Heart right ventricle (tissue), 16 donors: ENCODE measurements at regions not wholly inside any gene's neighbourhood (a gene's known extent, or its start where the extent isn't known, plus 50 kb on each side); places are given as distances from the start of the nearest gene placed in this dataset.

Experiments used
- ATAC-seq, 8 donors: fragments of 200-7000 bp; cut with Tn5 transposase; one replicate each; pipeline ENCODE4 v1.9.1; 2020; ENCODE audit warnings: mild to moderate bottlenecking in 8 of 8, moderate library complexity in 8 of 8, moderate number of reproducible peaks in 1 of 8
- DNase-seq, 2 donors: peaks; one replicate each; pipeline ENCODE4 v3.0.0-alpha.2; 2020
- H3K27ac ChIP-seq, 10 donors: fragments of 200-600 bp; sonication (generic) in 2 of 10; one replicate each; pipeline versions ENCODE4 v1.5.0 to v1.8.0; 2020 to 2022; ENCODE audit warnings: mild to moderate bottlenecking in 3 of 10
- H3K27me3 ChIP-seq, 7 donors: fragments of 200-600 bp; one replicate each; pipeline ENCODE4 v1.8.0; 2021 to 2022; ENCODE audit warnings: mild to moderate bottlenecking in 2 of 7
- H3K36me3 ChIP-seq, 9 donors: fragments of 200-600 bp; sonication (generic) in 1 of 9; one replicate each; pipeline versions ENCODE4 v1.5.0 to v1.8.0; 2020 to 2022; ENCODE audit warnings: mild to moderate bottlenecking in 2 of 9
- H3K4me1 ChIP-seq, 9 donors: fragments of 200-600 bp; sonication (generic) in 1 of 9; one replicate each; pipeline versions ENCODE4 v1.5.0 to v1.8.0; 2020 to 2022; ENCODE audit warnings: mild to moderate bottlenecking in 4 of 9
- H3K4me3 ChIP-seq, 10 donors: fragments of 200-600 bp; sonication (generic) in 2 of 10; one replicate each; pipeline versions ENCODE4 v1.5.0 to v1.8.0; 2020 to 2022; ENCODE audit warnings: mild to moderate bottlenecking in 7 of 10, moderate library complexity in 2 of 10
- H3K9me3 ChIP-seq, 11 donors: fragments of 200-600 bp in 10 of 11; sonication (generic) in 2 of 11; one replicate each; pipeline versions ENCODE4 v1.5.0 to v1.8.0; 2013 to 2022; ENCODE audit warnings: mild to moderate bottlenecking in 2 of 11, control low read depth in 1 of 11, moderate library complexity in 1 of 11
- WGBS, 2 donors: extraction: QIAGEN DNeasy Blood & Tissue Kit; methylation state at CpG; one replicate each; pipeline ENCODE4 v1.1.7; 2013; ENCODE audit warnings: inconsistent platforms in 1 of 2; 5-methylcytosine and 5-hydroxymethylcytosine counted together
- intact Hi-C, 10 donors: fragments of 100-400 bp; cut with DNase I; formaldehyde crosslinking; loops; one replicate each; pipeline versions ENCODE4 v1.11.1 to v1.14.2; 2022
- TF ChIP-seq, protein P1 (sequence below), 9 donors: fragments of 200-600 bp; sonication (generic) in 2 of 9; IDR thresholded peaks; one replicate each; pipeline versions ENCODE4 v1.5.0 to v1.8.0; 2021 to 2022; ENCODE audit warnings: antibody characterized with exemption in 9 of 9, mild to moderate bottlenecking in 5 of 9, moderate library complexity in 1 of 9
- donor health status: Arrhythmogenic right ventricular cardiomyopathy.
- donor health status: ischemic (EF 13 %, LVEDD 7.1; RV severe dilation, severe dysfunction).
- donor health status: healthy with polysubstance abuse.
- donor health status: DM: no; HTN: yes; CAD: no.
- donor health status: DM: no; HTN: no; CAD: no.
- donor health status: ischemic (EF 25% LVEDD 6.9; RV normal size, moderate dysfunction).
- donor health status: ischemic (EF 25% LVEDD 5.7; RV mildly dilated, moderate dysfunction).
- donor health status: healthy.
- donor health status: DM: yes; HTN: yes; CAD: no.
- donor health status: Ischemic cardiomyopathy.
- donor health status: ischemic (EF 35%, LVEDD 5.7; RV mildly dilated, moderate dysfunction).
- donor health status: nonischemic (EF 11% LVEDD 7.7; RV severe dilation, severe dysfunction).
- donor health status: DM: yes; HTN: yes; CAD: no.
- donor health status: PGD.
- donor health status: ischemic (EF 29% LVEDD 5.4; RV normal size, mild dysfunction).
- donor health status: nonischemic (EF 23%, LVEDD 6.1; RV moderate dilation, normal function).

DNA sequence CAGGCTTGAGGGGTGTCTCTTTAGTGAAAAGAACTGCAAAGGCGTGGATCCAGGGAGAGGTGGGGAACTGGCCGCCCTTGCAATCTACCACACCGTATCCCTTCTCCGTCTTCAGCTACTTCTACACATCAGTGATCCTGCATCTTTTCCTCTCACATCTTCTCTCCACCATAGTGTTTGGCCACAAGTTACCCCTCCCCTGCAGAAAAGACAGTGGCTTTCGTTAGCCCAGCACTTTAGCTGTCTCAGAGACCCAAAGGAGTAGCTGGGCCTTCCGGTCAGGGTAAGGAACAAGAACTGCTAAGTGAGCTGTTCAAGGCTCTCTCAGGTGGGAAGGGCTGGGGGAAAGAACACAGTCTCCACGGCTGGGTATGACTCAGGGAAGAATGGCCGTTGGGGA is 158.4 kb downstream of the NDUFA12 start:
- DNase-seq (no peak), ATAC-seq (no peak)
- TF ChIP-seq, protein P1, sequence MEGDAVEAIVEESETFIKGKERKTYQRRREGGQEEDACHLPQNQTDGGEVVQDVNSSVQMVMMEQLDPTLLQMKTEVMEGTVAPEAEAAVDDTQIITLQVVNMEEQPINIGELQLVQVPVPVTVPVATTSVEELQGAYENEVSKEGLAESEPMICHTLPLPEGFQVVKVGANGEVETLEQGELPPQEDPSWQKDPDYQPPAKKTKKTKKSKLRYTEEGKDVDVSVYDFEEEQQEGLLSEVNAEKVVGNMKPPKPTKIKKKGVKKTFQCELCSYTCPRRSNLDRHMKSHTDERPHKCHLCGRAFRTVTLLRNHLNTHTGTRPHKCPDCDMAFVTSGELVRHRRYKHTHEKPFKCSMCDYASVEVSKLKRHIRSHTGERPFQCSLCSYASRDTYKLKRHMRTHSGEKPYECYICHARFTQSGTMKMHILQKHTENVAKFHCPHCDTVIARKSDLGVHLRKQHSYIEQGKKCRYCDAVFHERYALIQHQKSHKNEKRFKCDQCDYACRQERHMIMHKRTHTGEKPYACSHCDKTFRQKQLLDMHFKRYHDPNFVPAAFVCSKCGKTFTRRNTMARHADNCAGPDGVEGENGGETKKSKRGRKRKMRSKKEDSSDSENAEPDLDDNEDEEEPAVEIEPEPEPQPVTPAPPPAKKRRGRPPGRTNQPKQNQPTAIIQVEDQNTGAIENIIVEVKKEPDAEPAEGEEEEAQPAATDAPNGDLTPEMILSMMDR (IDR thresholded peaks at IDR 0.05): no peak
- no peak overlapping the region for H3K4me3 ChIP-seq
- H3K36me3 ChIP-seq: no peaks in the 10 kb centered on the region
- H3K9me3 ChIP-seq: no peaks in the 10 kb centered on the region
- 86 to 89% methylated on average over 8 of the region's 8 CpGs for WGBS, 2 donors
- intact Hi-C loops: no loop called here
- H3K27ac ChIP-seq: no peak overlapping the region
- peaks cover 0 to 26% (median 6%) of the 10 kb centered on the region in 7 donors for H3K27me3 ChIP-seq
- H3K4me1 ChIP-seq: no peaks in the 10 kb centered on the region

DNA sequence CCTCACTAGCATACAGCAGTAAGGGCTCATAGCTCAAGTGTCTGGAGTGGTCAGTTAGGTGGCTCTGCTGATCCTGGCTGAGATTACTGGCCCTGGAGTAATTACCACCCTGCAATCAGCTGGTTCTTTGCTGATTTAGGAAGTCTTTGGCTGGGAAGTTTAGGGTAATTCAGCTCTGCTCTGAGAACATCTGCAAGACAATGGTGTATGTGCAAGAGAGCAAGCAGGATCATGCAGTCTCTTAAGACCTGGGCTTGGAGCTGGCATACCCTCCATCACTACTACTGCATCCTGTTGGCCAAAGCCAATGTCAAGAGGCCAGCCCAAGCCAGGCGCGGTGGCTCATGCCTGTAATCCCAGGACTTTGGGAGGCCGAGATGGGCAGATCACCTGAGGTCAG is 159.0 kb downstream of the NDUFA12 start:
- ATAC-seq (no peak), DNase-seq (no peak)
- intact Hi-C loops: no loop called here
- Histone ChIP-seq H3K27ac (no peak overlapping the region), H3K4me1 (no peaks in the 10 kb centered on the region), H3K9me3 (no peaks in the 10 kb centered on the region), H3K4me3 (no peak overlapping the region), H3K36me3 (no peaks in the 10 kb centered on the region), H3K27me3 (peaks cover 0 to 21% (median 3%) of the 10 kb centered on the region in 7 donors)
- 94% methylated on average over 3 of the region's 3 CpGs for WGBS, 2 donors
- TF ChIP-seq, protein P1 (IDR thresholded peaks at IDR 0.05): no peak

DNA sequence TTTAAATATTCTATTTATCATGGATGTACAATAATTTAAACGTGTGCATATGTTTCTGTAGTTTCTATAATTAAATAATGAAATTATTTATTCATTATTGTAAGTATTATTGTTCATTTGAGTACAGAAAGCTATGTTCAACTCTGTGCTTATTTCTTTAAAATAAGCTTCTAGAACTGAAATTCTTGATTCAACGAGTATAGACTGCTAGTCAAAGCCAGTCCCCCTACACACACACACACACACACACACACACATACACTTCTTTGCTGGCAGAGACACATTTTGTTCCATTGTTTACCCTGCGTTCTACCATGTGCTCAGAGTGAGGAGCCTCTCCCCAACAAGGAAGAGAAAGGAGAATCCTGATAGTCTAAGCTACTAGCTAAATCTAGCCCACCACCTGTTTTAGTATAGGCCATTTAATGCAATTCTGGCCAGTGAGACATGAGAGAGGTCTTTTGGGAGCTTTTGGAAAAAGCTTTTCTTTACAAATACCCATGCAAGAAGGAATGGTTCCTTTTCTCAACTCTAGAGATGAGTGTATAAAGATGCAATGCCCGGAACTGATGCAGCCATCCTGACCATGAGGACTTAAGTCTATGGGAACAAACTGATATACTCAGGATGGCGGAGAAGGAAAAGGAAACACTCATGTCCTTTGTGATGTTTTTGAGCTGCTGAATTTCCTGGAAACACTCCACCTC is 161.4 kb downstream of the NDUFA12 start:
- peaks cover 0 to 11% (median 0%) of the 10 kb centered on the region in 11 donors for H3K9me3 ChIP-seq
- WGBS, 2 donors: 77 to 78% methylated on average over 5 of the region's 5 CpGs
- no peak overlapping the region for H3K4me3 ChIP-seq
- DNase-seq (no peak), ATAC-seq (no peak)
- H3K36me3 ChIP-seq: no peaks in the 10 kb centered on the region
- no peaks in the 10 kb centered on the region for H3K4me1 ChIP-seq
- H3K27me3 ChIP-seq: peaks cover 0 to 14% (median 0%) of the 10 kb centered on the region in 7 donors
- TF ChIP-seq, protein P1 (IDR thresholded peaks at IDR 0.05): no peak
- intact Hi-C loops: no loop called here
- no peak overlapping the region for H3K27ac ChIP-seq

DNA sequence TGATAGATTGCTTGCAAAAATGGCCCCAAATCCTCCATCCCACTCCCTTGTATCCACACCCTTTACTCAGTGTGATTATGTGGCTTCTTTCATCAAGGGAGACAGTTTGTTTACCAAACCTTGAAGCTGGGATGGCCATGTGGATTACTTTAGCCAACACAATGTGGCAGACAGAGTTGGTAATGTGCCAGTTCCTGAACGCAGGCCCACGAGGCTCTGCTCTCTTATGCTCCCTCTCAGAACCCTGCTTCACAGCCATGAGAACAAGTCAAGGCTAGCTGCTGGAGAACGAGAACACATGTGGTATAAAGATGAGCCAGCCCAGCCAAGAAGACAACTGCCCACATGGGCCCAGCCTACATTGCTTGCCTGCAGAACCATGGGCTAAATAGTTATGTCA is 162.3 kb downstream of the NDUFA12 start:
- ATAC-seq (no peak), DNase-seq (no peak)
- no peaks in the 10 kb centered on the region for H3K4me1 ChIP-seq
- H3K36me3 ChIP-seq: no peaks in the 10 kb centered on the region
- WGBS, 2 donors: 36 to 53% methylated on average over 3 of the region's 3 CpGs
- H3K27me3 ChIP-seq: peaks cover 0 to 14% (median 0%) of the 10 kb centered on the region in 7 donors
- H3K9me3 ChIP-seq: peaks cover 0 to 13% (median 0%) of the 10 kb centered on the region in 11 donors
- no peak overlapping the region for H3K4me3 ChIP-seq
- intact Hi-C loops: no loop called here
- TF ChIP-seq, protein P1 (IDR thresholded peaks at IDR 0.05): no peak
- H3K27ac ChIP-seq: no peak overlapping the region
